ENCODE measurements at regions not wholly inside any gene's neighbourhood (a gene's known extent, or its start where the extent isn't known, plus 50 kb on each side); places are given as distances from the start of the nearest gene placed in this dataset.

DNA sequence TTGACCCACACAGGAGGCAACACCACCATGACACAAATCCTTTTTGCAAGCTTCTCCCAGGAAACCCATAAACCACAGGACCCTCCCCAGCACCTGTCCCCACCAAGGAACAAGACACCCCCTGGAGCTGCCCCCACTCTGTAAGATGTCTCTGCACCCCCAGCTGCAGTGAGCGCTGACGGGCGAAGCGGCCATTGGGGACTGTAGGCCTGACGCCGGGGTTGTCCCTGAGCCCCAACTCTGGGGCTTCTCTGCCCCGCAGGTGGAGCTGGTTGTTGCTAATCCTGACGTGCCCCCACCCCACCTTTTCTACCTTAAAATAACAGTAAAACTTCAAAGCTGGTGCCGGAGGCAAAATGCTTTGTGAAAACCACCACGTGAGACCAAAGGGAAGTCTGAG lies 94.7 kb upstream of the PPP2R2D start:
- TF ChIP-seq, protein P1, sequence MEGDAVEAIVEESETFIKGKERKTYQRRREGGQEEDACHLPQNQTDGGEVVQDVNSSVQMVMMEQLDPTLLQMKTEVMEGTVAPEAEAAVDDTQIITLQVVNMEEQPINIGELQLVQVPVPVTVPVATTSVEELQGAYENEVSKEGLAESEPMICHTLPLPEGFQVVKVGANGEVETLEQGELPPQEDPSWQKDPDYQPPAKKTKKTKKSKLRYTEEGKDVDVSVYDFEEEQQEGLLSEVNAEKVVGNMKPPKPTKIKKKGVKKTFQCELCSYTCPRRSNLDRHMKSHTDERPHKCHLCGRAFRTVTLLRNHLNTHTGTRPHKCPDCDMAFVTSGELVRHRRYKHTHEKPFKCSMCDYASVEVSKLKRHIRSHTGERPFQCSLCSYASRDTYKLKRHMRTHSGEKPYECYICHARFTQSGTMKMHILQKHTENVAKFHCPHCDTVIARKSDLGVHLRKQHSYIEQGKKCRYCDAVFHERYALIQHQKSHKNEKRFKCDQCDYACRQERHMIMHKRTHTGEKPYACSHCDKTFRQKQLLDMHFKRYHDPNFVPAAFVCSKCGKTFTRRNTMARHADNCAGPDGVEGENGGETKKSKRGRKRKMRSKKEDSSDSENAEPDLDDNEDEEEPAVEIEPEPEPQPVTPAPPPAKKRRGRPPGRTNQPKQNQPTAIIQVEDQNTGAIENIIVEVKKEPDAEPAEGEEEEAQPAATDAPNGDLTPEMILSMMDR (IDR thresholded peaks at IDR 0.05) = no peak
- TF ChIP-seq POLR2A (IDR thresholded peaks at IDR 0.05) = no peak
